CD14-positive monocyte (primary cell): ENCODE measurements at regions not wholly inside any gene's neighbourhood (a gene's known extent, or its start where the extent isn't known, plus 50 kb on each side); places are given as distances from the start of the nearest gene placed in this dataset.

Experiments used
- DNase-seq, 3 donors: peaks; one replicate each; pipeline ENCODE4 v3.0.0-alpha.2; 2011 to 2022
- H2AFZ ChIP-seq: 2 replicates; pipeline ENCODE4 v1.6.0; 2012; ENCODE audit warnings: mild to moderate bottlenecking, low read depth, low read length, inconsistent platforms; ENCODE audit not compliant: insufficient read depth, poor library complexity, severe bottlenecking
- H3K27ac ChIP-seq, 2 donors: 1 replicate in 1 of 2; 2 replicates in 1 of 2; pipeline ENCODE4 v1.5.1; 2012 to 2013; ENCODE audit warnings: low read length in 2 of 2, control low read depth in 1 of 2, inconsistent platforms in 1 of 2, low read depth in 1 of 2, mild to moderate bottlenecking in 1 of 2
- H3K27me3 ChIP-seq, 2 donors: one replicate each; pipeline versions ENCODE4 v1.6.0 to v1.6.1; 2011 to 2013; ENCODE audit warnings: low read length in 2 of 2; ENCODE audit not compliant: control insufficient read depth in 2 of 2, insufficient read depth in 2 of 2
- H3K36me3 ChIP-seq, 2 donors: replicated peaks in 1 of 2; 1 replicate in 1 of 2; 2 replicates in 1 of 2; pipeline versions ENCODE4 v1.5.1 to v1.6.1; 2012 to 2013; ENCODE audit warnings: low read length in 2 of 2, control low read depth in 1 of 2, inconsistent platforms in 1 of 2, mild to moderate bottlenecking in 1 of 2; ENCODE audit not compliant: insufficient read depth in 2 of 2, control insufficient read depth in 1 of 2
- H3K4me1 ChIP-seq, 2 donors: 1 replicate in 1 of 2; 2 replicates in 1 of 2; pipeline versions ENCODE4 v1.5.1 to v1.6.1; 2012 to 2013; ENCODE audit warnings: low read length in 2 of 2, control low read depth in 1 of 2, inconsistent platforms in 1 of 2, mild to moderate bottlenecking in 1 of 2, moderate library complexity in 1 of 2; ENCODE audit not compliant: insufficient read depth in 2 of 2, control insufficient read depth in 1 of 2
- H3K4me2 ChIP-seq: replicated peaks from 2 replicates; pipeline ENCODE3; 2012; ENCODE audit warnings: low read length, moderate library complexity, mild to moderate bottlenecking; ENCODE audit not compliant: poor library complexity, severe bottlenecking; ENCODE audit errors: extremely low read depth
- H3K4me3 ChIP-seq, 3 experiments: fragments of 200-600 bp in 1 of 3; sonication (generic) in 1 of 3; replicated peaks in 1 of 3; 1 replicate in 2 of 3; 2 replicates in 1 of 3; pipeline ENCODE4 v1.5.1; 2011 to 2013; ENCODE audit warnings: low read length in 3 of 3, mild to moderate bottlenecking in 3 of 3, control low read depth in 2 of 3, low read depth in 2 of 3, inconsistent platforms in 1 of 3, moderate library complexity in 1 of 3
- H3K79me2 ChIP-seq: 2 replicates; pipeline ENCODE4 v1.6.0; 2012; ENCODE audit warnings: mild to moderate bottlenecking, control low read depth, inconsistent platforms, low read length, moderate library complexity; ENCODE audit not compliant: insufficient read depth
- H3K9ac ChIP-seq: 2 replicates; pipeline ENCODE4 v1.6.0; 2017; ENCODE audit warnings: low read length, mild to moderate bottlenecking; ENCODE audit not compliant: insufficient read depth, poor library complexity, severe bottlenecking
- H3K9me3 ChIP-seq, 2 donors: replicated peaks in 1 of 2; 1 replicate in 1 of 2; 2 replicates in 1 of 2; pipeline versions ENCODE4 v1.5.1 to v1.6.1; 2012 to 2013; ENCODE audit warnings: low read length in 2 of 2, control low read depth in 1 of 2; ENCODE audit not compliant: control insufficient read depth in 1 of 2, insufficient read depth in 1 of 2
- H4K20me1 ChIP-seq: 2 replicates; pipeline ENCODE4 v1.6.0; 2012; ENCODE audit warnings: mild to moderate bottlenecking, low read length, control low read depth, moderate library complexity; ENCODE audit not compliant: insufficient read depth
- H3K27ac Mint-ChIP-seq, 7 donors: one replicate each; pipeline ENCODE4 v1.8.0; 2020; ENCODE audit warnings: mild to moderate bottlenecking in 7 of 7, mixed read lengths in 7 of 7, moderate library complexity in 6 of 7, inconsistent platforms in 2 of 7
- H3K27me3 Mint-ChIP-seq, 3 donors: one replicate each; pipeline ENCODE4 v1.8.0; 2021 to 2022; ENCODE audit warnings: low read depth in 3 of 3, mild to moderate bottlenecking in 3 of 3, mixed read lengths in 3 of 3, moderate library complexity in 3 of 3, inconsistent platforms in 1 of 3
- H3K36me3 Mint-ChIP-seq, 2 donors: one replicate each; pipeline ENCODE4 v1.8.0; 2020; ENCODE audit warnings: mixed read lengths in 2 of 2, inconsistent platforms in 1 of 2, mild to moderate bottlenecking in 1 of 2
- H3K4me1 Mint-ChIP-seq: one replicate; pipeline ENCODE4 v1.8.0; 2020; ENCODE audit warnings: mild to moderate bottlenecking, mixed read lengths
- H3K4me3 Mint-ChIP-seq, 2 donors: one replicate each; pipeline ENCODE4 v1.8.0; 2020; ENCODE audit warnings: mild to moderate bottlenecking in 2 of 2, mixed read lengths in 2 of 2, moderate library complexity in 1 of 2
- H3K9me3 Mint-ChIP-seq, 7 donors: one replicate each; pipeline ENCODE4 v1.8.0; 2020 to 2022; ENCODE audit warnings: mixed read lengths in 7 of 7, mild to moderate bottlenecking in 6 of 7, moderate library complexity in 6 of 7, inconsistent platforms in 2 of 7
- CTCF ChIP-seq: fragments of 200-600 bp; IDR thresholded peaks from one replicate; pipeline ENCODE4 v1.8.0; 2022; ENCODE audit warnings: antibody characterized with exemption, mild to moderate bottlenecking
- WGBS: methylation state at CpG from one replicate; pipeline ENCODE4 v1.1.5; 2013; ENCODE audit warnings: missing lambda C conversion rate; ENCODE audit not compliant: insufficient coverage; 5-methylcytosine and 5-hydroxymethylcytosine counted together
- intact Hi-C, 2 donors: fragments of 100-400 bp; cut with micrococcal nuclease; formaldehyde crosslinking; loops; one replicate each; pipeline versions ENCODE4 v1.15.0 to v1.15.1; 2023

DNA sequence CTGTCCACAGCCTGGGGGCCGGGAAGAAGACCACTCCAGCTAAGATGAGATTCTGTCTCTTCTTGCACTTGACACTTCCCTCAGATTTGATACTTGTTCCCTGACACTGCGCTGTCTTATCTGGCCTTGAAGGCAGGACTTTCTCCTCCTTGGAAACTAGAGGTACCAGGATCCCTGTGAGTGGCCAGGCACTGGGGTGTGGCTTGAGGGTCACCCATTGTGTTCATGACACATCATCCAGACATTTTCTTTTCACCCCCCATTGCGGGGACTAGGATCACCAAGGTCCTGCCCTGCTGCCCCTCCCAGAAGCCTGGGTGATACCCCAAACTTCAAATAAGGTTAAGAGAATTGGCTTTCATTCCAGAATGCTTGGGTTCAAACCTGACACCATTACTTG, 103.3 kb downstream of the NDFIP1 start:
- Histone ChIP-seq H3K9me3 (no peaks in the 10 kb centered on the region), H3K9ac (no peak overlapping the region), H3K79me2 (no peaks in the 10 kb centered on the region), H2AFZ (no peak overlapping the region), H3K4me3 (no peak overlapping the region), H3K27me3 (no peaks in the 10 kb centered on the region), H4K20me1 (no peaks in the 10 kb centered on the region), H3K4me2 (no peak overlapping the region), H3K36me3 (no peaks in the 10 kb centered on the region), H3K4me1 (no peaks in the 10 kb centered on the region), H3K27ac (no peak overlapping the region)
- intact Hi-C loops: no loop called here
- DNase-seq: no peak
- H3K4me3 Mint-ChIP-seq: no peak overlapping the region
- peaks cover 10 to 42% (median 21%) of the 10 kb centered on the region in 3 donors for H3K27me3 Mint-ChIP-seq
- no peaks in the 10 kb centered on the region for H3K4me1 Mint-ChIP-seq
- TF ChIP-seq CTCF: no peak
- no peaks in the 10 kb centered on the region for H3K36me3 Mint-ChIP-seq
- H3K9me3 Mint-ChIP-seq: peaks cover 0 to under 1% (median 0%) of the 10 kb centered on the region in 7 donors
- 100% methylated on average over 3 of the region's 3 CpGs for WGBS
- no peak overlapping the region for H3K27ac Mint-ChIP-seq

DNA sequence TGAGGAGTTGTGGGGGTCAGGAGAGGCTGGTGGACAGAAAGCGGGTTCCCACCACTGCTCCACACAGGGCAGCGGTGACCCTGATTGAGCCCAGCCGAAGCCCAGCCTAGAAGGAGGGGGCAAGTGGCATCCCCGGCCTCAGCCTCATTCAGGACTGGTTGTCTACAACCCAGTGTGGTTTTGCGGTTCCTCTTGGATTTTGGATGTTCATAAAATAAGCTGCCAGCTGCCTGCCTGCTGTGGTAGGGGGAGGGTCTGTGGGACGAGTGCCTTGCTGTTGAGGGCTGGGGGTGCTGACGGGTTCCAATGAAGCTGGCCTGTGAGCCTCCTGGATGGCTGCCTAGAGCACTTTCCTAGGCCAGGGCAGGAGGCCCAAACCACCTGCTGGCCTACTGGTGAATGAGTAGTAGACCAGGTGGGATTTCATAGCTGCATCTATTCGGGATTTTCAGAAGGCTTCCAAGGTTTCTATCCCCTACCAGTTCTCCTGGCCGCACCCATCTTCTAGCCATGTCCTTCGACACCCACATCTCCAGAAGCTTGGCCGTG, 102.4 kb downstream of the NDFIP1 start:
- H3K27me3 ChIP-seq: no peaks in the 10 kb centered on the region
- Mint-ChIP-seq H3K4me3 (no peak overlapping the region), H3K27ac (no peak overlapping the region), H3K27me3 (peaks cover 7 to 37% (median 15%) of the 10 kb centered on the region in 3 donors), H3K36me3 (no peaks in the 10 kb centered on the region), H3K9me3 (no peaks in the 10 kb centered on the region), H3K4me1 (no peaks in the 10 kb centered on the region)
- 91% methylated on average over 8 of the region's 11 CpGs for WGBS
- no peaks in the 10 kb centered on the region for H3K4me1 ChIP-seq
- H3K9me3 ChIP-seq: no peaks in the 10 kb centered on the region
- H3K4me3 ChIP-seq: no peak overlapping the region
- no peak overlapping the region for H3K9ac ChIP-seq
- H3K36me3 ChIP-seq: no peaks in the 10 kb centered on the region
- no peak overlapping the region for H3K27ac ChIP-seq
- no peak for DNase-seq
- no peak for TF ChIP-seq CTCF
- H2AFZ ChIP-seq: no peak overlapping the region
- H3K4me2 ChIP-seq: no peak overlapping the region
- H4K20me1 ChIP-seq: no peaks in the 10 kb centered on the region
- no peaks in the 10 kb centered on the region for H3K79me2 ChIP-seq
- intact Hi-C loops: no loop called here
